GM18505 (cell line): ENCODE measurements at regions not wholly inside any gene's neighbourhood (a gene's known extent, or its start where the extent isn't known, plus 50 kb on each side); places are given as distances from the start of the nearest gene placed in this dataset.

Experiments used
- ATAC-seq: cut with Tn5 transposase; IDR thresholded peaks from one replicate; pipeline ENCODE4 v1.9.1; 2021; ENCODE audit not compliant: unreplicated experiment
- POLR2A ChIP-seq: IDR thresholded peaks from 4 replicates; pipeline ENCODE4 v1.6.1; 2011; ENCODE audit warnings: borderline replicate concordance; ENCODE audit not compliant: insufficient read depth, insufficient read length; ENCODE audit errors: extremely low read depth

GRCh38 chr21:15992171-15992570, 262.4 kb downstream of the USP25 start:
- ATAC-seq, result no peak
- no peak for TF ChIP-seq POLR2A

GRCh38 chr21:15993951-15994350, 264.2 kb downstream of the USP25 start:
- no peak for ATAC-seq
- TF ChIP-seq POLR2A, result no peak

- TF ChIP-seq POLR2A, result no peak
- no peak for ATAC-seq
Observed at GRCh38 chr21:15999741-16000140, 270.0 kb downstream of the USP25 start.

- TF ChIP-seq POLR2A, result no peak
- ATAC-seq, result no peak
Observed at GRCh38 chr21:16002874-16003466, 273.2 kb downstream of the USP25 start.

GRCh38 chr21:16004086-16004485, 274.3 kb downstream of the USP25 start:
- TF ChIP-seq POLR2A, result no peak
- ATAC-seq, result no peak

GRCh38 chr21:16004523-16004922, 274.7 kb downstream of the USP25 start:
- ATAC-seq, result no peak
- no peak for TF ChIP-seq POLR2A

- TF ChIP-seq POLR2A, result no peak
- no peak for ATAC-seq
Observed at GRCh38 chr21:16005996-16006395, 276.2 kb downstream of the USP25 start.

GRCh38 chr21:16007943-16008342, 278.2 kb downstream of the USP25 start:
- no peak for TF ChIP-seq POLR2A
- no peak for ATAC-seq

GRCh38 chr21:16011719-16012118, 281.9 kb downstream of the USP25 start:
- no peak for ATAC-seq
- no peak for TF ChIP-seq POLR2A

GRCh38 chr21:16013570-16013969, 283.8 kb downstream of the USP25 start:
- no peak for ATAC-seq

GRCh38 chr21:16020878-16021277, 291.1 kb downstream of the USP25 start:
- ATAC-seq, result no peak
- no peak for TF ChIP-seq POLR2A

More at GRCh38 chr21:16013570-16013969, 283.8 kb downstream of the USP25 start:
- no peak for TF ChIP-seq POLR2A

GRCh38 chr21:16022116-16022515, 292.3 kb downstream of the USP25 start:
- TF ChIP-seq POLR2A, result no peak
- ATAC-seq, result no peak

- no peak for TF ChIP-seq POLR2A
- ATAC-seq, result no peak
Observed at GRCh38 chr21:16022921-16023320, 293.1 kb downstream of the USP25 start.

GRCh38 chr21:16028142-16028541, 298.4 kb downstream of the USP25 start:
- TF ChIP-seq POLR2A, result no peak
- no peak for ATAC-seq

- ATAC-seq, result no peak
- TF ChIP-seq POLR2A, result no peak
Observed at GRCh38 chr21:16028941-16029464, 299.2 kb downstream of the USP25 start.

GRCh38 chr21:16033193-16033592, 303.4 kb downstream of the USP25 start:
- no peak for ATAC-seq
- no peak for TF ChIP-seq POLR2A
